ENCODE measurements at regions not wholly inside any gene's neighbourhood (a gene's known extent, or its start where the extent isn't known, plus 50 kb on each side); places are given as distances from the start of the nearest gene placed in this dataset.

GRCh38 chr11:79616392-79616851 is 175.6 kb upstream of the TENM4 start:
- no peak for DNase-seq
- POLR2A ChIA-PET = no interaction called here

GRCh38 chr11:79615425-79615824 is 174.6 kb upstream of the TENM4 start:
- Mint-ChIP-seq H3K27me3 (no peaks in the 10 kb centered on the region), H3K36me3 (ENCODE audit: low read depth) (no peaks in the 10 kb centered on the region), H3K4me3 (no peak overlapping the region), H3K4me1 (ENCODE audit: low read depth) (no peaks in the 10 kb centered on the region), H3K27ac (no peak overlapping the region), H3K9me3 (no peaks in the 10 kb centered on the region)
- intact Hi-C loops (cut with DNase I, micrococcal nuclease) = no loop called here
- no peak for DNase-seq
- no peaks in the 10 kb centered on the region for H3K4me1 ChIP-seq (ENCODE audit: insufficient read depth, low read length)
- ChIA-PET CTCF (no interaction called here), POLR2A (no interaction called here)
- TF ChIP-seq CTCF (IDR thresholded peaks at IDR 0.05) = no peak
- ATAC-seq (ENCODE audit: poor library complexity) = no peak
- no peak overlapping the region for H3K27ac ChIP-seq (ENCODE audit: low read depth in 1 of 2, low read length in 2 of 2)
- no peak overlapping the region for H3K4me3 ChIP-seq (ENCODE audit: low read length)
- H3K27me3 ChIP-seq (ENCODE audit: control insufficient read depth in 1 of 2, insufficient read depth in 2 of 2, low read length in 2 of 2) = no peaks in the 10 kb centered on the region
- H3K36me3 ChIP-seq (ENCODE audit: insufficient read depth, low read length) = no peaks in the 10 kb centered on the region
- peaks cover 0 to 12% of the 10 kb centered on the region in 2 experiments for H3K9me3 ChIP-seq (ENCODE audit: control insufficient read depth in 1 of 2, insufficient read depth in 1 of 2, low read length in 2 of 2)

More at GRCh38 chr11:79616392-79616851, 175.6 kb upstream of the TENM4 start:
- Histone ChIP-seq H3K9me3 (ENCODE audit: control insufficient read depth in 1 of 2, insufficient read depth in 1 of 2, low read length in 2 of 2) (peaks cover 0 to 6% of the 10 kb centered on the region in 2 experiments), H3K27ac (ENCODE audit: low read depth in 1 of 2, low read length in 2 of 2) (no peak overlapping the region), H3K27me3 (ENCODE audit: control insufficient read depth in 1 of 2, insufficient read depth in 2 of 2, low read length in 2 of 2) (no peaks in the 10 kb centered on the region), H3K36me3 (ENCODE audit: insufficient read depth, low read length) (no peaks in the 10 kb centered on the region), H3K4me1 (ENCODE audit: insufficient read depth, low read length) (no peaks in the 10 kb centered on the region), H3K4me3 (ENCODE audit: low read length) (no peak overlapping the region)
- H3K36me3 Mint-ChIP-seq (ENCODE audit: low read depth) = no peaks in the 10 kb centered on the region
- CTCF ChIA-PET = no interaction called here
- no peak overlapping the region for H3K27ac Mint-ChIP-seq
- H3K4me1 Mint-ChIP-seq (ENCODE audit: low read depth) = no peaks in the 10 kb centered on the region
- H3K27me3 Mint-ChIP-seq = no peaks in the 10 kb centered on the region
- ATAC-seq (ENCODE audit: poor library complexity) = no peak
- H3K4me3 Mint-ChIP-seq = no peak overlapping the region
- intact Hi-C loops (cut with DNase I, micrococcal nuclease) = no loop called here
- no peak for TF ChIP-seq CTCF (IDR thresholded peaks at IDR 0.05)
- no peaks in the 10 kb centered on the region for H3K9me3 Mint-ChIP-seq

- H3K9me3 Mint-ChIP-seq = peaks cover 3% of the 10 kb centered on the region
Measured at GRCh38 chr11:79610678-79611077, 169.8 kb upstream of the TENM4 start.

More at GRCh38 chr11:79610678-79611077, 169.8 kb upstream of the TENM4 start:
- H3K4me3 Mint-ChIP-seq = no peak overlapping the region
- H3K4me1 Mint-ChIP-seq (ENCODE audit: low read depth) = no peaks in the 10 kb centered on the region
- no peaks in the 10 kb centered on the region for H3K36me3 ChIP-seq (ENCODE audit: insufficient read depth, low read length)
- H3K4me1 ChIP-seq (ENCODE audit: insufficient read depth, low read length) = no peaks in the 10 kb centered on the region
- H3K27me3 Mint-ChIP-seq = no peaks in the 10 kb centered on the region
- ATAC-seq (ENCODE audit: poor library complexity) (no peak), DNase-seq (no peak)
- H3K36me3 Mint-ChIP-seq (ENCODE audit: low read depth) = no peaks in the 10 kb centered on the region
- POLR2A ChIA-PET = no interaction called here
- H3K27me3 ChIP-seq (ENCODE audit: control insufficient read depth in 1 of 2, insufficient read depth in 2 of 2, low read length in 2 of 2) = no peaks in the 10 kb centered on the region
- H3K4me3 ChIP-seq (ENCODE audit: low read length) = no peak overlapping the region
- TF ChIP-seq CTCF (IDR thresholded peaks at IDR 0.05) = no peak
- CTCF ChIA-PET = no interaction called here
- no peak overlapping the region for H3K27ac Mint-ChIP-seq
- H3K27ac ChIP-seq (ENCODE audit: low read depth in 1 of 2, low read length in 2 of 2) = no peak overlapping the region
- intact Hi-C loops (cut with DNase I, micrococcal nuclease) = no loop called here
- H3K9me3 ChIP-seq (ENCODE audit: control insufficient read depth in 1 of 2, insufficient read depth in 1 of 2, low read length in 2 of 2) = peaks cover 0 to 8% of the 10 kb centered on the region in 2 experiments

Measured in CD4-positive, alpha-beta T cell (primary cell).